ENCODE measurements at regions not wholly inside any gene's neighbourhood (a gene's known extent, or its start where the extent isn't known, plus 50 kb on each side); places are given as distances from the start of the nearest gene placed in this dataset.

- TF ChIP-seq, protein P1, sequence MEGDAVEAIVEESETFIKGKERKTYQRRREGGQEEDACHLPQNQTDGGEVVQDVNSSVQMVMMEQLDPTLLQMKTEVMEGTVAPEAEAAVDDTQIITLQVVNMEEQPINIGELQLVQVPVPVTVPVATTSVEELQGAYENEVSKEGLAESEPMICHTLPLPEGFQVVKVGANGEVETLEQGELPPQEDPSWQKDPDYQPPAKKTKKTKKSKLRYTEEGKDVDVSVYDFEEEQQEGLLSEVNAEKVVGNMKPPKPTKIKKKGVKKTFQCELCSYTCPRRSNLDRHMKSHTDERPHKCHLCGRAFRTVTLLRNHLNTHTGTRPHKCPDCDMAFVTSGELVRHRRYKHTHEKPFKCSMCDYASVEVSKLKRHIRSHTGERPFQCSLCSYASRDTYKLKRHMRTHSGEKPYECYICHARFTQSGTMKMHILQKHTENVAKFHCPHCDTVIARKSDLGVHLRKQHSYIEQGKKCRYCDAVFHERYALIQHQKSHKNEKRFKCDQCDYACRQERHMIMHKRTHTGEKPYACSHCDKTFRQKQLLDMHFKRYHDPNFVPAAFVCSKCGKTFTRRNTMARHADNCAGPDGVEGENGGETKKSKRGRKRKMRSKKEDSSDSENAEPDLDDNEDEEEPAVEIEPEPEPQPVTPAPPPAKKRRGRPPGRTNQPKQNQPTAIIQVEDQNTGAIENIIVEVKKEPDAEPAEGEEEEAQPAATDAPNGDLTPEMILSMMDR (IDR thresholded peaks at IDR 0.05) = no peak
- TF ChIP-seq POLR2A (IDR thresholded peaks at IDR 0.05) = no peak
Measured at GRCh38 chr12:23463172-23463571, 486.3 kb downstream of the SOX5 start.

All from lower leg skin (tissue), 3 donors.